ENCODE measurements at regions not wholly inside any gene's neighbourhood (a gene's known extent, or its start where the extent isn't known, plus 50 kb on each side); places are given as distances from the start of the nearest gene placed in this dataset.

GRCh38 chr18:14975431-14975830, 227.5 kb downstream of the ANKRD30B start:
- TF ChIP-seq CTCF (IDR thresholded peaks at IDR 0.05): no peak
- TF ChIP-seq POLR2A (IDR thresholded peaks at IDR 0.05): no peak

Measured in esophagus squamous epithelium (tissue), 4 donors.